OCI-LY7 (cell line): ENCODE measurements at regions not wholly inside any gene's neighbourhood (a gene's known extent, or its start where the extent isn't known, plus 50 kb on each side); places are given as distances from the start of the nearest gene placed in this dataset.
A peak's percentile ranks its signal among the peaks of the same experiment; 100 is the strongest.

ENCODE experiments used
- BruUV-seq: library from RNA; stranded (reverse); fragments of 400-500 nt; replicated peaks from 2 replicates; lab custom pipeline; 2021; lab: Mats Ljungman, UMichigan
- CTCF ChIA-PET: fragments of 300-600 bp; sonication (Branson Sonifier 250); formaldehyde crosslinking; loops from one replicate; lab custom pipeline; 2022; ENCODE audit warnings: antibody characterized with exemption; ENCODE audit not compliant: unreplicated experiment; lab: Charles Lee
- POLR2A ChIA-PET: fragments of 300-600 bp; sonication (Branson Sonifier 250); formaldehyde crosslinking; loops from one replicate; lab custom pipeline; 2022; ENCODE audit warnings: antibody characterized with exemption; lab: Charles Lee
- DNase-seq: peaks from one replicate; pipeline ENCODE4 v3.0.0-alpha.2; 2015; ENCODE audit warnings: low spot score
- H2AFZ ChIP-seq: fragments of 200-600 bp; sonication (generic), shearing (Covaris generic); 2 replicates; pipeline ENCODE4 v1.6.1; 2014; ENCODE audit warnings: mild to moderate bottlenecking, antibody characterized with exemption, low read length, moderate library complexity
- H3K27ac ChIP-seq: fragments of 200-600 bp; sonication (generic); 2 replicates; pipeline ENCODE4 v1.5.1; 2014; ENCODE audit warnings: mixed run types, low read depth, mild to moderate bottlenecking, moderate library complexity, low read length, inconsistent platforms; ENCODE audit not compliant: poor library complexity, severe bottlenecking
- H3K36me3 ChIP-seq: fragments of 200-600 bp; sonication (generic); 2 replicates; pipeline ENCODE4 v1.6.1; 2014; ENCODE audit warnings: mild to moderate bottlenecking, antibody characterized with exemption, low read length, moderate library complexity, mixed read lengths; ENCODE audit not compliant: insufficient read depth
- H3K4me1 ChIP-seq: fragments of 200-600 bp; sonication (generic); 2 replicates; pipeline ENCODE4 v1.5.1; 2014; ENCODE audit warnings: mild to moderate bottlenecking, low read length; ENCODE audit not compliant: insufficient read depth, poor library complexity, severe bottlenecking
- H3K4me2 ChIP-seq: fragments of 200-600 bp; sonication (generic); 2 replicates; pipeline ENCODE4 v1.6.1; 2014; ENCODE audit warnings: mild to moderate bottlenecking, low read length
- H3K4me3 ChIP-seq: fragments of 200-600 bp; sonication (generic); 2 replicates; pipeline ENCODE4 v1.5.1; 2014; ENCODE audit warnings: mild to moderate bottlenecking, low read depth, low read length; ENCODE audit not compliant: poor library complexity, severe bottlenecking
- H3K79me2 ChIP-seq: fragments of 200-600 bp; sonication (generic); 2 replicates; pipeline ENCODE4 v1.6.1; 2016; ENCODE audit warnings: low read depth, mild to moderate bottlenecking, low read length, moderate library complexity, mixed read lengths; ENCODE audit not compliant: insufficient read depth
- H3K9me2 ChIP-seq: fragments of 200-600 bp; sonication (generic); 2 replicates; pipeline ENCODE4 v1.6.1; 2016; ENCODE audit warnings: mild to moderate bottlenecking, low read length, mixed read lengths; ENCODE audit not compliant: insufficient read depth
- H3K9me3 ChIP-seq: fragments of 200-600 bp; sonication (generic); 2 replicates; pipeline ENCODE4 v1.6.1; 2014; ENCODE audit warnings: mild to moderate bottlenecking, mixed run types, low read length, mixed read lengths
- H4K20me1 ChIP-seq: fragments of 200-600 bp; sonication (generic); 2 replicates; pipeline ENCODE4 v1.6.1; 2014; ENCODE audit warnings: mild to moderate bottlenecking, antibody characterized with exemption, low read length, moderate library complexity, mixed read lengths; ENCODE audit not compliant: insufficient read depth
- CTCF ChIP-seq: fragments of 200-600 bp; sonication (generic); conservative IDR thresholded peaks from 2 replicates; pipeline ENCODE4 v1.5.1; 2014; ENCODE audit warnings: mild to moderate bottlenecking, antibody characterized with exemption, low read length, moderate library complexity, mixed read lengths
- EZH2phosphoT487 ChIP-seq: fragments of 200-600 bp; sonication (generic); IDR thresholded peaks from 2 replicates; pipeline ENCODE4 v1.6.1; 2018; ENCODE audit warnings: low read depth, borderline replicate concordance, mild to moderate bottlenecking, mixed run types, antibody characterized with exemption, low read length, moderate library complexity, mixed read lengths
- intact Hi-C: fragments of 100-400 bp; cut with micrococcal nuclease; formaldehyde crosslinking; loops from one replicate; pipeline ENCODE4 v1.10.0; 2022; ENCODE audit not compliant: unreplicated experiment

GRCh38 chr4:122293374-122294365 lies 85.1 kb upstream of the ADAD1 start:
- ChIA-PET CTCF (no interaction called here), POLR2A (interaction anchor here (0.7 to 0.9 kb wide), 3 partner anchors 10 to 14 kb away, joined by 3 read pairs; no protein-coding TSS in a partner anchor)
- peaks cover 18% of the 10 kb centered on the region for H3K36me3 ChIP-seq

GRCh38 chr4:122297694-122298093 lies 81.1 kb upstream of the ADAD1 start:
- Histone ChIP-seq H3K4me2 (no peak overlapping the region), H3K9me3 (no peaks in the 10 kb centered on the region), H3K36me3 (peaks cover 9% of the 10 kb centered on the region; the same call in 1 of the 2 replicates), H3K27ac (no peak overlapping the region), H3K4me1 (no peaks in the 10 kb centered on the region), H3K9me2 (no peaks in the 10 kb centered on the region), H3K79me2 (no peaks in the 10 kb centered on the region), H4K20me1 (no peaks in the 10 kb centered on the region), H2AFZ (no peak overlapping the region), H3K4me3 (no peak overlapping the region)
- ChIA-PET POLR2A (interaction anchor here (1.0 kb wide), 1 partner anchor 101 kb away, joined by 3 read pairs; no protein-coding TSS in a partner anchor), CTCF (no interaction called here)
- TF ChIP-seq CTCF (no peak), EZH2phosphoT487 (no peak)
- no peak for DNase-seq
- no TSS peak for BruUV-seq
- intact Hi-C loops = no loop called here

More at GRCh38 chr4:122293374-122294365, 85.1 kb upstream of the ADAD1 start:
- Histone ChIP-seq H3K4me2 (no peak overlapping the region), H3K27ac (no peak overlapping the region), H2AFZ (no peak overlapping the region), H3K4me3 (no peak overlapping the region), H3K9me3 (no peaks in the 10 kb centered on the region), H3K9me2 (no peaks in the 10 kb centered on the region), H3K79me2 (no peaks in the 10 kb centered on the region), H4K20me1 (no peaks in the 10 kb centered on the region), H3K4me1 (no peaks in the 10 kb centered on the region)
- no peak for DNase-seq
- intact Hi-C loops = no loop called here
- TF ChIP-seq EZH2phosphoT487 (no peak), CTCF (no peak)
- no TSS peak for BruUV-seq

GRCh38 chr4:122300776-122301175 lies 78.0 kb upstream of the ADAD1 start:
- Histone ChIP-seq H3K4me1 (no peaks in the 10 kb centered on the region), H3K4me2 (no peak overlapping the region), H3K36me3 (no peaks in the 10 kb centered on the region), H2AFZ (no peak overlapping the region), H4K20me1 (no peaks in the 10 kb centered on the region), H3K4me3 (no peak overlapping the region), H3K9me2 (no peaks in the 10 kb centered on the region), H3K79me2 (no peaks in the 10 kb centered on the region), H3K9me3 (no peaks in the 10 kb centered on the region), H3K27ac (no peak overlapping the region)
- intact Hi-C loops = no loop called here
- no peak for DNase-seq
- CTCF ChIA-PET = no interaction called here
- BruUV-seq = no TSS peak
- POLR2A ChIA-PET = no interaction called here
- TF ChIP-seq CTCF (peak; percentile 34), EZH2phosphoT487 (no peak)
